Activated CD8-positive, alpha-beta T cell treated with anti-CD3 and anti-CD28 coated beads for 36 hours (primary cell): ENCODE measurements at regions not wholly inside any gene's neighbourhood (a gene's known extent, or its start where the extent isn't known, plus 50 kb on each side); places are given as distances from the start of the nearest gene placed in this dataset.

Experiments used
- ATAC-seq: fragments of 200-7000 bp; cut with Tn5 transposase; one replicate; pipeline ENCODE4 v1.10.0; 2021; ENCODE audit warnings: mild to moderate bottlenecking, moderate library complexity
- CTCF ChIA-PET: fragments of 350-600 bp; sonication (Branson Sonifier 250); formaldehyde crosslinking; loops from one replicate; lab custom pipeline; 2021; ENCODE audit warnings: antibody characterized with exemption; lab: Charles Lee
- POLR2A ChIA-PET: fragments of 350-600 bp; sonication (Branson Sonifier 250); formaldehyde crosslinking; loops from one replicate; lab custom pipeline; 2021; ENCODE audit warnings: antibody characterized with exemption; lab: Charles Lee
- DNase-seq: peaks from one replicate; pipeline ENCODE4 v3.0.0-alpha.2; 2020
- H3K27ac Mint-ChIP-seq: one replicate; pipeline ENCODE4 v1.8.0; 2021; ENCODE audit warnings: mild to moderate bottlenecking, mixed read lengths
- H3K27me3 Mint-ChIP-seq: one replicate; pipeline ENCODE4 v1.8.0; 2021; ENCODE audit warnings: mixed read lengths
- H3K36me3 Mint-ChIP-seq: one replicate; pipeline ENCODE4 v1.8.0; 2021; ENCODE audit warnings: low read depth, mixed read lengths
- H3K4me1 Mint-ChIP-seq: one replicate; pipeline ENCODE4 v1.8.0; 2021; ENCODE audit warnings: low read depth, mixed read lengths
- H3K4me3 Mint-ChIP-seq: one replicate; pipeline ENCODE4 v1.8.0; 2021; ENCODE audit warnings: mild to moderate bottlenecking, moderate library complexity, mixed read lengths
- H3K9me3 Mint-ChIP-seq: one replicate; pipeline ENCODE4 v1.8.0; 2021; ENCODE audit warnings: mixed read lengths
- CTCF ChIP-seq: fragments of 200-600 bp; IDR thresholded peaks from one replicate; pipeline ENCODE4 v1.8.0; 2022; ENCODE audit warnings: antibody characterized with exemption, mild to moderate bottlenecking
- intact Hi-C: fragments of 100-400 bp; cut with micrococcal nuclease; formaldehyde crosslinking; loops from one replicate; pipeline ENCODE4 v1.10.0; 2022

- peaks cover 2% of the 10 kb centered on the region for H3K27me3 Mint-ChIP-seq
- no peak for DNase-seq
- ChIA-PET CTCF (no interaction called here), POLR2A (no interaction called here)
- no peaks in the 10 kb centered on the region for H3K36me3 Mint-ChIP-seq
- no peak overlapping the region for H3K4me3 Mint-ChIP-seq
- intact Hi-C loops, result loop anchor here (10.0 kb wide), 1 partner anchor 260 kb away; no protein-coding TSS in a partner anchor
- TF ChIP-seq CTCF, result no peak
- no peaks in the 10 kb centered on the region for H3K9me3 Mint-ChIP-seq
- H3K27ac Mint-ChIP-seq, result no peak overlapping the region
- ATAC-seq, result no peak
- no peaks in the 10 kb centered on the region for H3K4me1 Mint-ChIP-seq
Measured at GRCh38 chr2:120815292-120815691, 79.6 kb downstream of the GLI2 start.

- ChIA-PET POLR2A (no interaction called here), CTCF (no interaction called here)
- Mint-ChIP-seq H3K27me3 (no peaks in the 10 kb centered on the region), H3K9me3 (no peaks in the 10 kb centered on the region), H3K4me3 (no peak overlapping the region), H3K36me3 (no peaks in the 10 kb centered on the region), H3K27ac (no peak overlapping the region), H3K4me1 (no peaks in the 10 kb centered on the region)
- DNase-seq (no peak), ATAC-seq (no peak)
- intact Hi-C loops, result loop anchor here (10.0 kb wide), 1 partner anchor 257 kb away; no protein-coding TSS in a partner anchor
- TF ChIP-seq CTCF, result no peak
Measured at GRCh38 chr2:120817136-120817955, 81.7 kb downstream of the GLI2 start.

DNA sequence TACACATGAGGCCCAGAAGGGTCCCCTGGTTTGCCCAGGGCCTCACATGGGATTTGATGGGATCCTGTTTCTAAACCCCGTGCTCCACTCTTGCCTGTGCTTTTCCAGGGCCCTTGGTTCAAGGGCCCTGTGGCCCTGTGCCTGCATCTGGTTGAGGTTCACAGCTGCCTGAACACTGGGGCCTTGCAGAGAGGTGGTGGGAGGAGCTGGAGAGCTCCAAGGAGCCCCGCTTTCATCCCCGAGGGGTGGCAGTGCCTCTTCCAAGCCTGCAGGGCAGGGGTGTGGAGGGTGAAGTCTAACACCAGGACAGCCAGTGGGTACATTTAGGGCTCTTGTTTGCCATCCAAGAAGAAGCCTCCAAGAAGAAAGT, 82.3 kb downstream of the GLI2 start:
- no peak for ATAC-seq
- Mint-ChIP-seq H3K27me3 (no peaks in the 10 kb centered on the region), H3K27ac (no peak overlapping the region), H3K4me1 (no peaks in the 10 kb centered on the region), H3K4me3 (no peak overlapping the region), H3K36me3 (no peaks in the 10 kb centered on the region), H3K9me3 (no peaks in the 10 kb centered on the region)
- intact Hi-C loops, result loop anchor here (10.0 kb wide), 1 partner anchor 257 kb away; no protein-coding TSS in a partner anchor
- no peak for DNase-seq
- CTCF ChIA-PET, result no interaction called here
- POLR2A ChIA-PET, result no interaction called here
- TF ChIP-seq CTCF, result no peak

- intact Hi-C loops, result loop anchor here (10.0 kb wide), 1 partner anchor 256 kb away; no protein-coding TSS in a partner anchor
- Mint-ChIP-seq H3K4me3 (no peak overlapping the region), H3K27me3 (no peaks in the 10 kb centered on the region), H3K9me3 (no peaks in the 10 kb centered on the region), H3K27ac (no peak overlapping the region), H3K4me1 (no peaks in the 10 kb centered on the region), H3K36me3 (no peaks in the 10 kb centered on the region)
- CTCF ChIA-PET, result no interaction called here
- ATAC-seq (no peak), DNase-seq (no peak)
- no peak for TF ChIP-seq CTCF
- POLR2A ChIA-PET, result no interaction called here
Measured at GRCh38 chr2:120818441-120818920, 82.8 kb downstream of the GLI2 start.

- ATAC-seq (no peak), DNase-seq (no peak)
- ChIA-PET CTCF (no interaction called here), POLR2A (no interaction called here)
- intact Hi-C loops, result loop anchor here (10.0 kb wide), 1 partner anchor 255 kb away; no protein-coding TSS in a partner anchor
- no peaks in the 10 kb centered on the region for H3K4me1 Mint-ChIP-seq
- no peaks in the 10 kb centered on the region for H3K9me3 Mint-ChIP-seq
- H3K4me3 Mint-ChIP-seq, result no peak overlapping the region
- no peaks in the 10 kb centered on the region for H3K27me3 Mint-ChIP-seq
- no peak for TF ChIP-seq CTCF
- H3K27ac Mint-ChIP-seq, result no peak overlapping the region
- no peaks in the 10 kb centered on the region for H3K36me3 Mint-ChIP-seq
Measured at GRCh38 chr2:120819720-120820210, 84.1 kb downstream of the GLI2 start.
